ENCODE measurements at regions not wholly inside any gene's neighbourhood (a gene's known extent, or its start where the extent isn't known, plus 50 kb on each side); places are given as distances from the start of the nearest gene placed in this dataset.

- WGBS, 2 donors, result 90 to 91% methylated on average over 3 of the region's 3 CpGs
- ATAC-seq, result no peak
- H3K9me3 ChIP-seq, result peaks cover 0 to 44% (median 17%) of the 10 kb centered on the region in 11 donors
- no peaks in the 10 kb centered on the region for H3K27me3 ChIP-seq
- no peak for TF ChIP-seq CTCF (IDR thresholded peaks at IDR 0.05)
- no peak for DNase-seq
- H3K4me3 ChIP-seq, result no peak overlapping the region
- no peaks in the 10 kb centered on the region for H3K4me1 ChIP-seq
- no peaks in the 10 kb centered on the region for H3K36me3 ChIP-seq
- intact Hi-C loops (cut with DNase I), result loop anchor here in 1 of 10 donors (5.0 kb wide), 1 partner anchor 52 kb away; no protein-coding TSS in a partner anchor
- H3K27ac ChIP-seq, result no peak overlapping the region
Observed at GRCh38 chr20:12293900-12294299, 376.2 kb downstream of the BTBD3 start.

GRCh38 chr20:12294678-12295077 is 377.0 kb downstream of the BTBD3 start:
- intact Hi-C loops (cut with DNase I), result loop anchor here in 1 of 10 donors (5.0 kb wide), 1 partner anchor 52 kb away; no protein-coding TSS in a partner anchor
- 86 to 88% methylated on average over 3 of the region's 3 CpGs for WGBS, 2 donors
- Histone ChIP-seq H3K27ac (no peak overlapping the region), H3K4me1 (peaks cover 0 to 3% (median 0%) of the 10 kb centered on the region in 9 donors), H3K27me3 (no peaks in the 10 kb centered on the region), H3K36me3 (no peaks in the 10 kb centered on the region), H3K9me3 (peaks cover 0 to 48% (median 17%) of the 10 kb centered on the region in 11 donors), H3K4me3 (no peak overlapping the region)
- no peak for ATAC-seq
- TF ChIP-seq CTCF (IDR thresholded peaks at IDR 0.05), result no peak
- no peak for DNase-seq

- no peaks in the 10 kb centered on the region for H3K36me3 ChIP-seq
- H3K4me3 ChIP-seq, result no peak overlapping the region
- intact Hi-C loops (cut with DNase I), result no loop called here
- WGBS, 2 donors, result 48 to 53% methylated on average over 9 of the region's 9 CpGs
- no peak for TF ChIP-seq CTCF (IDR thresholded peaks at IDR 0.05)
- DNase-seq (peak in 1 of 2 donors; percentile 7), ATAC-seq (peak in 7 of 8 donors; percentile 61 to 84 (median 78))
- H3K4me1 ChIP-seq, result peaks cover 0 to 22% (median 4%) of the 10 kb centered on the region in 9 donors
- H3K9me3 ChIP-seq, result peaks cover 0 to 18% (median 0%) of the 10 kb centered on the region in 11 donors
- no peaks in the 10 kb centered on the region for H3K27me3 ChIP-seq
- peak overlapping the region in 8 of 10 donors; percentile 21 to 62 (median 46) for H3K27ac ChIP-seq
Observed at GRCh38 chr20:12305188-12305950, 387.7 kb downstream of the BTBD3 start.

- WGBS, 2 donors, result 63 to 73% methylated on average over 2 of the region's 2 CpGs
- H3K4me1 ChIP-seq, result peaks cover 0 to 22% (median 4%) of the 10 kb centered on the region in 9 donors
- no peak for TF ChIP-seq CTCF (IDR thresholded peaks at IDR 0.05)
- peak in 1 of 8 donors; percentile 52 for ATAC-seq
- intact Hi-C loops (cut with DNase I), result no loop called here
- DNase-seq, result no peak
- peak overlapping the region in 5 of 10 donors; percentile 2 to 62 (median 43) for H3K27ac ChIP-seq
- H3K9me3 ChIP-seq, result peaks cover 0 to 21% (median 0%) of the 10 kb centered on the region in 11 donors
- no peak overlapping the region for H3K4me3 ChIP-seq
- no peaks in the 10 kb centered on the region for H3K27me3 ChIP-seq
- no peaks in the 10 kb centered on the region for H3K36me3 ChIP-seq
Observed at GRCh38 chr20:12306107-12306506, 388.4 kb downstream of the BTBD3 start.

Data from heart right ventricle (tissue), 16 donors.